ENCODE measurements at regions not wholly inside any gene's neighbourhood (a gene's known extent, or its start where the extent isn't known, plus 50 kb on each side); places are given as distances from the start of the nearest gene placed in this dataset.

GRCh38 chr6:67141005-67141404 is 1434.0 kb upstream of the EYS start:
- ChIA-PET CTCF (no interaction called here), POLR2A (no interaction called here)
- Mint-ChIP-seq H3K27ac (no peak overlapping the region), H3K9me3 (peaks cover 9% of the 10 kb centered on the region), H3K4me1 (no peaks in the 10 kb centered on the region), H3K36me3 (ENCODE audit: low read depth) (no peaks in the 10 kb centered on the region), H3K4me3 (no peak overlapping the region), H3K27me3 (no peaks in the 10 kb centered on the region)
- ATAC-seq (ENCODE audit: low read depth), result no peak
- no peak for TF ChIP-seq CTCF (IDR thresholded peaks at IDR 0.05)
- intact Hi-C loops (cut with micrococcal nuclease), result no loop called here
- DNase-seq, result no peak

DNA sequence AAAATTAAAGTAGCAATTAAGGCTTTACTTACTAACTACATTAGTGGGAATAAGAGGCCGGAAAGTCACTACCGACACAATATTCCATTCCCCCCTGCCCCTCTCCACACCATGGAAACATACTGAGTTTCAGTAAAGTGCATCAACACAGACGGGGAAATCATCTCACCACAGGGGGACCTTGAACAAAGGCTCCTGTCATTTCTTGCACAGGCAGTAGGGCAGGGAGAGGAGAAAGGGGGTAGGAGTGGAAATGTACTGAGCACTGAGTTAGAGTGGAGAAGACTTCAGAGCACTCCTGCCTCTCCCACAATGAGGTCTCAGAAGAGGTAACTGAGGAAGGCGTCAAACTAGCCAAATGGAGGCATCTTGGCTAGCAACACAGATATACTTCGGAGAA is 1426.9 kb upstream of the EYS start:
- Mint-ChIP-seq H3K27me3 (no peaks in the 10 kb centered on the region), H3K9me3 (no peaks in the 10 kb centered on the region), H3K4me3 (no peak overlapping the region), H3K36me3 (ENCODE audit: low read depth) (no peaks in the 10 kb centered on the region), H3K27ac (no peak overlapping the region), H3K4me1 (no peaks in the 10 kb centered on the region)
- ATAC-seq (ENCODE audit: low read depth), result no peak
- TF ChIP-seq CTCF (IDR thresholded peaks at IDR 0.05), result no peak
- intact Hi-C loops (cut with micrococcal nuclease), result no loop called here
- CTCF ChIA-PET, result no interaction called here
- no peak for DNase-seq
- POLR2A ChIA-PET, result no interaction called here

- ChIA-PET POLR2A (no interaction called here), CTCF (no interaction called here)
- no peaks in the 10 kb centered on the region for H3K9me3 Mint-ChIP-seq
- ATAC-seq (ENCODE audit: low read depth) (no peak), DNase-seq (no peak)
- H3K4me3 Mint-ChIP-seq, result no peak overlapping the region
- TF ChIP-seq CTCF (IDR thresholded peaks at IDR 0.05), result no peak
- H3K27me3 Mint-ChIP-seq, result no peaks in the 10 kb centered on the region
- no peak overlapping the region for H3K27ac Mint-ChIP-seq
- H3K4me1 Mint-ChIP-seq, result no peaks in the 10 kb centered on the region
- intact Hi-C loops (cut with micrococcal nuclease), result no loop called here
- H3K36me3 Mint-ChIP-seq (ENCODE audit: low read depth), result no peaks in the 10 kb centered on the region
These were observed 1424.8 kb upstream of the EYS start for GRCh38 chr6:67131827-67132226.

GRCh38 chr6:67129780-67130179 is 1422.8 kb upstream of the EYS start:
- no peaks in the 10 kb centered on the region for H3K36me3 Mint-ChIP-seq (ENCODE audit: low read depth)
- POLR2A ChIA-PET, result no interaction called here
- no peak for TF ChIP-seq CTCF (IDR thresholded peaks at IDR 0.05)

DNA sequence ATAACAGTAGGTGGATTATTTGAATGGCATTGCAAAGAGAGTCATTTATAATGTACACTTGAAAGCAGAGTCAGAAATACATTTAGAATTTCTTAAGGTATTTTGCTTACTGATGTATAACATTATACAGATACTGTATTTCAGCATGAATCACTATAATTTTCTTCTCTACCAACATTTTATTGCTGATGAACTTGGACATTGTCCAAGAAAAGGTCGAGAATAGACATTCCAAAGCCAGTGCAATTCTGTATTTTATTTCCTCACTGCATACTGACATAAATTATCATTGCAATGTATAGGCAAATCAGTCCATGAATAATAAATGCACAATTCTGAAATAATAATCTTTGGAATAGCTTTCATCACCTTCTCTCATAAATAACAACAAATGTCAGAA is 1420.0 kb upstream of the EYS start:
- Mint-ChIP-seq H3K4me3 (no peak overlapping the region), H3K27ac (no peak overlapping the region), H3K36me3 (ENCODE audit: low read depth) (no peaks in the 10 kb centered on the region), H3K4me1 (no peaks in the 10 kb centered on the region), H3K27me3 (no peaks in the 10 kb centered on the region), H3K9me3 (no peaks in the 10 kb centered on the region)
- intact Hi-C loops (cut with micrococcal nuclease), result no loop called here
- TF ChIP-seq CTCF (IDR thresholded peaks at IDR 0.05), result no peak
- ATAC-seq (ENCODE audit: low read depth), result no peak
- DNase-seq, result no peak
- POLR2A ChIA-PET, result no interaction called here
- CTCF ChIA-PET, result no interaction called here

More at GRCh38 chr6:67129780-67130179, 1422.8 kb upstream of the EYS start:
- CTCF ChIA-PET, result no interaction called here
- H3K9me3 Mint-ChIP-seq, result no peaks in the 10 kb centered on the region
- no peaks in the 10 kb centered on the region for H3K27me3 Mint-ChIP-seq
- intact Hi-C loops (cut with micrococcal nuclease), result no loop called here
- H3K4me3 Mint-ChIP-seq, result no peak overlapping the region
- no peaks in the 10 kb centered on the region for H3K4me1 Mint-ChIP-seq
- ATAC-seq (ENCODE audit: low read depth) (no peak), DNase-seq (no peak)
- H3K27ac Mint-ChIP-seq, result no peak overlapping the region

Measured in activated B cell treated with CpG ODN at 0.5 μM for 24 hours (primary cell).